ENCODE measurements at regions not wholly inside any gene's neighbourhood (a gene's known extent, or its start where the extent isn't known, plus 50 kb on each side); places are given as distances from the start of the nearest gene placed in this dataset.

DNA sequence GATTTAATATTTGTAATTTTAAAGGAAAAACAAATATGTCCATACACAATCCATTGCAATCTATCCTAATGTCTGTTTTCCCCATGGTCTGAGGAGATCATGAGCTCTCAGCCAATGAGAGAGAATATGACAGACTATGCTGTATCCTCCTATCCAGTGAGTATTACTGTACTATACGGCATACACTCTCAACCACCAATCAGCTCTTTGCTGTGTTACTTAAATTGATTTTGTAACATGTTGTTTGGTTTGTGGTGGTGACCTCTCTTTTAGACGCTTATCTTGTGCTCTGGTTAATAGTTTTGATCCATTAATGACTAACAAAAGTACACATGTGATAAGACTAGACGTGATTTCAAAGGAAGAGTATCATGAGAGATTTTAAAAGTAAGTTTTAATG, 231.5 kb upstream of the FOXN3 start:
- TF ChIP-seq, protein P1, sequence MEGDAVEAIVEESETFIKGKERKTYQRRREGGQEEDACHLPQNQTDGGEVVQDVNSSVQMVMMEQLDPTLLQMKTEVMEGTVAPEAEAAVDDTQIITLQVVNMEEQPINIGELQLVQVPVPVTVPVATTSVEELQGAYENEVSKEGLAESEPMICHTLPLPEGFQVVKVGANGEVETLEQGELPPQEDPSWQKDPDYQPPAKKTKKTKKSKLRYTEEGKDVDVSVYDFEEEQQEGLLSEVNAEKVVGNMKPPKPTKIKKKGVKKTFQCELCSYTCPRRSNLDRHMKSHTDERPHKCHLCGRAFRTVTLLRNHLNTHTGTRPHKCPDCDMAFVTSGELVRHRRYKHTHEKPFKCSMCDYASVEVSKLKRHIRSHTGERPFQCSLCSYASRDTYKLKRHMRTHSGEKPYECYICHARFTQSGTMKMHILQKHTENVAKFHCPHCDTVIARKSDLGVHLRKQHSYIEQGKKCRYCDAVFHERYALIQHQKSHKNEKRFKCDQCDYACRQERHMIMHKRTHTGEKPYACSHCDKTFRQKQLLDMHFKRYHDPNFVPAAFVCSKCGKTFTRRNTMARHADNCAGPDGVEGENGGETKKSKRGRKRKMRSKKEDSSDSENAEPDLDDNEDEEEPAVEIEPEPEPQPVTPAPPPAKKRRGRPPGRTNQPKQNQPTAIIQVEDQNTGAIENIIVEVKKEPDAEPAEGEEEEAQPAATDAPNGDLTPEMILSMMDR (IDR thresholded peaks at IDR 0.05), result no peak
- TF ChIP-seq POLR2A (IDR thresholded peaks at IDR 0.05), result no peak

All from heart left ventricle (tissue), 13 donors.